ENCODE measurements at regions not wholly inside any gene's neighbourhood (a gene's known extent, or its start where the extent isn't known, plus 50 kb on each side); places are given as distances from the start of the nearest gene placed in this dataset.
"Not testable (repeated sequence)": the region's sequence is repeated elsewhere in the genome, so short reads cannot be mapped to it uniquely, and the experiment has no call there.

DNA sequence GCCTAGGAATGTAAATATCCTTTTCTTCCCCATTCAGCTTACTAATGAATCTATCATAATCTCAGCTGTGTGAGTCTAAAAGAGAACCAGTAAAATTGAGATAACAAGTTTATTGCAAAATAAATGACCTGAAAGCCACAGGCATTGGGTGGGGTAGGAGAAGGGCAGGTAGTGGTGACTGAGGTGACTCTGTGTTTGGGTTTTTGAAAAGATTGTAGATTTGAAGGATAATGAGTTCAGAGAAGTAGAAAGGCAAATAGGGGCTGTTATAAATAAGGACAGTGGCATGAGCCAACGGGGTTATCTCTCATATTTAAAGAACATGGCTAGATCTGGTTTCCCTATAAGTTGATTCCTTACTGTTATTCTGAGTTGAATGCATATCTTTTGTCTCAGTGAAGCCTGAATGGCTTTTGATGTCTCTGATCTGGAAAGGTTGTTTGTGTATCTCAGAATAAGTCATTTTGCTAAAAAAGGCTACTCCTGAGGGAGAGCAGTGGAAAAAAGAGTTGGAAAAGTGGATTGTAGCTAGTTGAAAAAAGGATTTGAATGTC is 92.3 kb upstream of the TPTE start:
- not testable (repeated sequence) for DNase-seq (ENCODE audit: low spot score)

DNA sequence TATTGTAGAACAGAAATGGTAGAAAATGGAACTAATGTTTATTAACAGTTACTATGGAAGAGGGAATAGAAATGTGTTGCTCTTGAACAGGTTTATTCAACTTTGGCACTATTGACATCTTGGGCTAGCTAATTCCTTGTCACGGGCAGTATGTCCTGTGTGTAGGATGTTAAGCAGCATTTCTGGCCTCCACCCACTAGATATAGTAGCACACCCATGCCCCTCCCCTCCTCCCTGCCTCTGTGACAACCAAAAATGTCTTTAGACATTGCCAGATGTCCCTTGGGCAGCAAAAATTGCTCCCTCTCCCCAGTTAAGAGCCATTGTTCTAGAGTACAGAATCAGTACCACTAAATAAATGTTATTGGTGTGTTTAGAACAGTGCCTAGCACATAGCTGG is 91.4 kb upstream of the TPTE start:
- DNase-seq (ENCODE audit: low spot score) = no peak

DNA sequence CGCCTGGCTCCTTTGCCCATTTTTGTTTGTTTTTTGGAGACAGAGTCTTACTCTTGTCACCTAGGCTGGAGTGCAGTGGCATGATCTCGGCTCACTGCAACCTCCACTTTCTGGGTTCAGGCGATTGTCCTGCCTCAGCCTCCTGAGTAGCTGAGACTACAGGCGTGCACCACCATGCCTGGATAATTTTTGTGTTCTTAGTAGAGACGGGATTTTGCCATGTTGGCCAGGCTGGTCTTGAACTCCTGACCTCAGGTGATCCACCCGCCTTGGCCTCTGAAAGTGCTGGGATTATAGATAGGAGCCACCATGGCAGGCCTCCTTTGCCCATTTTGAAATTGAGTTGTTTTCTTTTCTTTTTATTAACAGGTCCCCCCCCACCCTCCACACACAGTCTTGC is 89.4 kb upstream of the TPTE start:
- DNase-seq (ENCODE audit: low spot score) = not testable (repeated sequence)

DNA sequence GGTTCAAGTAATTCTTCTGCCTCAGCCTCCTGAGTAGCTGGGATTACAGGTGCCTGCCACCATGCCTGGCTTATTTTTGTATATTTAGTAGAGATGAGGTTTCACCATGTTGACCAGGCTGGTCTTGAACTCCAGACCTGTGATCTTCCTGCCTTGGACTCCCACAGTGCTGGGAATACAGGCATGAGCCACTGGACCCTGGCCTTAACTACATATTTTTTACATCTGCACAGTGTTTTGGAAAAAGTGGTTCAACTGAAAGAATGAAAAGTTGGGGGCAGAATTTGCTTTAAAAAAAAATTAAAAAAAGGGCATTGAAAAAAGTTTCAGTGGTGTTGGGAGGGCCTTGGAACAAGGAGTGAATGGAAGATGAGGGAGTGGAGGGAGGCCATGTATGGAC is 88.9 kb upstream of the TPTE start:
- DNase-seq (ENCODE audit: low spot score) = not testable (repeated sequence)

DNA sequence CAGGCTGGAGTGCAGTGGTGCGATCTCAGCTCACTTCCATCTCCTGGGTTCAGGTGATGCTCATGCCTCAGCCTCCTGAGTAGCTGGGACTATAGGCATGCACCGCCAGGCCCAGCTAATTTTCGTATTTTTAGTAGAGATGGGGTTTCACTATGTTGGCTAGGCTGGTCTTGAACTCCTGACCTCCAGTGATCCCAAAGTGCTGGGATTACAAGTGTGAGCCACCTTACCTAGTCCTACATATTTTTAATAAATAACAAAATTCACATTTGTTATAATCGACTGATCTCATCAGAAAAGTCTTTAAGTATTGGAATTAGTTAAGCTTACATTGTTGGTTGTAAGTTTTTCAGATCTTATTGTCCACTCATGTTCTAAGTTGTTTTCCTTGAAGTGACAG is 83.4 kb upstream of the TPTE start:
- not testable (repeated sequence) for DNase-seq (ENCODE audit: low spot score)

DNA sequence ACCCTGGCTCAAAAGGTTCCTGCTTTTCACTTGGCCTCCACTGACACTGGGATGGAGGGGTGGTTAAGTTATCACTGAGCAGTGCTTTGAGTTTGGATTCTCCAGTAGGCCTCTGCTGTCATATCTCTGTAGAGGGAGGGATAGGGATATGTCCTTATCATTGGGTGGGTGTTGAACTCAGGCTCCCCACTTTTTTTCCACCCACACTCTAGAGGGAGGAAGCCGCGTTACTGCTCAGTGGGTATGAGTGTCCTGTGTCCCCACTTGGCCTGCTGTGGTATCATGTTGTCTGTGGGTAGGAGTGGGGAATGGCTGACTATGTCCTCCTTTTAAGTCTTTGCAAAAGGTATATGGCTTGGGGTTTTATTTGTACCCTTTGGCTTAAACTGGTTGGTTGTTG is 80.7 kb upstream of the TPTE start:
- DNase-seq (ENCODE audit: low spot score) = not testable (repeated sequence)

DNA sequence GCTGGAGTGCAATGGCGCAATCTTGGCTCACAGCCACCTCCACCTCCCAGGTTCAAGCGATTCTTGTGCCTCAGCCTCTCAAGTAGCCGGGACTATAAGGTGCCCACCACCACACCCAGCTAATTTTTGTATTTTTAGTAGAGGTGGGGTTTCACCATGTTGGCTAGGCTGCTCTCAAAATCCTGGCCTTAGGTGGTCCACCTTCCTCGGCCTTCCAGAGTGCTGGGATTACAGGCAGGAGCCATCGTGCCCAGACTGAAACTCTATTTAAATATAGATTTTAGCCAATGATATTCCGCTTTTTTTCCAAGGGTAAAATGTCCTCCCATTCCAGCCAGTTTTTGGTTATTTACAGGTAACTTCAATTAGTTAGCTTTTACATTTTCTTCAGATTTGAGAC is 79.4 kb upstream of the TPTE start:
- DNase-seq (ENCODE audit: low spot score) = not testable (repeated sequence)

DNA sequence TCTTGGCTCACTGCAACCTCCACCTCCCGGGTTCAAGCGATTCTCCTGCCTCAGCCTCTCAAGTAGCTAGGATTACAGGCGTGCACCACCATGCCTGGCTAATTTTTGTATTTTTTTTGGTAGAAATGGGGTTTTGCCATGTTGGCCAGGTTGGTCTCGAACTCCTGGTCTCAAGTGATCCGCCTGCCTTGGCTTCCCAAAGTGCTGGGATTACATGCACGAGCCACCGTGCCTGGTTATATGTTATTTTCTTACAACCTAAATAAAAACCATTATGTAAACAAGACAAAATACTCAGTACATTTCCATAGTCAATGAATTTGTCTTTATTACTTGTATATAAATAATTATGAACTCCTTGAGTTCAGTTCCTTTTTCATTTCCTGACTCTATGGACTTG is 75.7 kb upstream of the TPTE start:
- not testable (repeated sequence) for DNase-seq (ENCODE audit: low spot score)

DNA sequence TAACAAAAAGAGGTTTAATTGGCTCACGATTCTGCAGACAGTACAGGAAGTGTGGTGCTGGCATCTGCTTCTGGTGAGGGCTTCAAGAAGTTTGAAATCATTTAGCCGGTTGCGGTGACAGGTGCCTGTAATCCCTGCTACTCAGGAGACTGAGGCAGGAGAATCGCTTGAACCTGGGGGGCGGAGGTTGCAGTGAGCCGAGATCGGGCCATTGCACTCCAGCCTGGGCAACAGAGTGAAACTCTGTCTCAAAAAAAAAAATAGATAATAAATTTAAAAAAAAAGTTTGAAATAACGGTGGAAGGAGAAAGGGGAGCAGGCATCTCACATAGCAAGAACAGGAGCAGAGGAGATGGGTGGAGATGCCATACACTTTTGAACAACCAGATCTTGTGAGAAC is 71.9 kb upstream of the TPTE start:
- not testable (repeated sequence) for DNase-seq (ENCODE audit: low spot score)

DNA sequence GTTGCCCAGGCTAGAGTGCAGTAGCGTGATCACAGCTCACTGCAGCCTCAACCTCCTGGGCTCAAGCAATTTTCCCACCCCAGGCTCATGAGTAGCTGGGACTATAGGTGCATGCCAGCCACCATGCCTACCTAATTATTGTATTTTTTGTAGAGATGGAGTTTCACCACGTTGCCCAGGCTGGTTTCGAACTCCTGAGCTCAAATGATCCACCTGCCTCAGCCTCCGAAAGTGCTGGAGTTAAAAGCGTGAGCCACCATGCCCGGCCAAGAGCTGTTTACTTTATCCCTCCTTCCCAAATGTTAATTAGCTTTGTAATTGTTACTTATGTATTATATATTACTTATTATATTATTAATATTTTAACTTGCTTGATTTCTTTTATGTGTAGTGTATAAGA is 70.1 kb upstream of the TPTE start:
- not testable (repeated sequence) for DNase-seq (ENCODE audit: low spot score)

DNA sequence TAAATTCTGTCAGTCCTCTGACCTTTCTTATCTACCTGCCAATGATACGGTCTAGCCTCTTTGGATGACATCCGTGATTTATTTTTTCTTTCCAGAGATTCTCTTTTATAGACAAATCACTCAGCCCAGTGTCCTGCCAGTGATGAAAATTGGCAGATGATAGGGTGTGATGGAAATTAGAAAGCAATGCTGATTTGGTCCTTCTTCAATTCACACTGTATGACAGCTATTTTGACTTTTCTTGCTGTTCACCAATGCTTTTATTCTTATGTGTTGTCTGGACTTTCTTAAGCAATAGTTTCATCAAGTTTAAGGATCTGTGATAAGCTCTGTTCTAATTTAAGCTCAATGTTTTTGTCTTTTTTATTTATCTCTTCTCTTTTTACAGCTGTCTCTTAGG is 63.6 kb upstream of the TPTE start:
- not testable (repeated sequence) for DNase-seq (ENCODE audit: low spot score)

DNA sequence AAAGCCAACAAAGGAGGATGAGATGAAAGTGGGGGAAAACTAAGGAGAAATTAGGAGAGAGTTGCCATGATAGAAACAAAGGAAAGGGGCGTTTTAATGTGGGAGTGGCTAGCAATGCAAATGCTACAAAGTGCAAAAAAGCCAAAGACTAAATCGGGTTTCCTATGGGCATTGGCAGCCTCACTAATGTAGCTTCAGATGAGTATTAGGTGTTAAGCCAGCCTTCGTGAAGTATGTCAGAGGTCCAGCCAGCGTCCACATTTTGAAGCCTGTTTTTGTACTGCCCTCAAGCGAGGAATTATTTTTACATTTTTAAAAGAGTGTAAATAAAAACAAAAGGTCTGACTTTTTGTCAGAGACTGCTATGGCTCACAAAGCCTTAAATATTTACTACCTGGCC is 60.4 kb upstream of the TPTE start:
- not testable (repeated sequence) for DNase-seq (ENCODE audit: low spot score)

DNA sequence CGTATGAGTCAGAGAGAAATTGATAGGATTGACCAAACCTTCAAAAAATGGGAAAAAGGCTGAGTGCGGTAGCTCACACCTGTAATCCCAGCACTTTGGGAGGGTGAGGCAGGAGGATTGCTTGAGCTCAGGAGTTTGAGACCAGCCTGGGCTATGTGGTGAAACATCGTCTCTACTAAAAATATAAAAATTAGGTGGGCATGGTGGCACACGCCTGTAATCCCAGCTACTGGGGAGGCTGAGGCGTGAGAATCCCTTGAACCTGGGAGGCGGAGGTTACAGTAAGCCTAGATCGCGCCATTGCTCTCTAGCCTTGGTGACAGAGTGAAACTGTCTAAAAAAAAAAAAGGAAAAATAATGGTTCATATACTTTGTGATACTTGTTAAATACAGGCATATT is 59.9 kb upstream of the TPTE start:
- not testable (repeated sequence) for DNase-seq (ENCODE audit: low spot score)

DNA sequence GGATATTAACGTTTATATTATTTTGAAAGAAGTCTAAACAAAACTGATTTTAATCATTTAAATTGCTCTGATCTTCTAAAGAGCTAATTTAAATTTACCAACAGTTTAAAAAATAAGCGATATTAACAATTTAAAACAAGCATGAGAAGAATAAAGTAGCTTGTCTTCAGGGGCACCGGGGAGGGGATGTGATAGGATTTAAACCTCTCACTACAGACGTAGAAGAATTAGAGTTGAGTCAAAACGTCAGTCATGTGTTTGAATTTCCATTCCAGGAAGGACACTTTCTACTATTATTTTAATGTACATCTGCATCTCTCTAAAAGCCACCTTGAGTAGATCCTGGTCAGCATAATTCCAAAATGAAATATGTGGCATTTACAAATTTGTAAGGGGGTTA is 58.2 kb upstream of the TPTE start:
- DNase-seq (ENCODE audit: low spot score) = no peak

DNA sequence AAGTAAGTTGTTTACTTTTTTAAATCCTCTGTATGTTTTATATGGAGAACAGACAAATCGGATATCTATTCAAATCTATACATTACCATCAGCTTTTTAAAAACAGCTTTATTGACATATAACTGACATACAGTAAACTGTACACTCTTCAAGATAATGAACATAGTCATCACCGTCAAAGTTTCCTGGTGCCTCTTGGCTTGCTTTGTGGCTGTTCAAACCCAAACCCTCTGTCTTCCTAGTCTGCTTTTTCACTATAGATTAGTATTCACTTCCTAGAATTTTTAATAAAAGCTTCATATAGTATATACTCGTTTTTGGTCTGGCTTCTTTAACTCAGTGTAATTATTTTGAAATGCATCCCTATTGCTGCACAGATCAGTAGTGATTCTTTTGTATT is 56.4 kb upstream of the TPTE start:
- DNase-seq (ENCODE audit: low spot score) = no peak

DNA sequence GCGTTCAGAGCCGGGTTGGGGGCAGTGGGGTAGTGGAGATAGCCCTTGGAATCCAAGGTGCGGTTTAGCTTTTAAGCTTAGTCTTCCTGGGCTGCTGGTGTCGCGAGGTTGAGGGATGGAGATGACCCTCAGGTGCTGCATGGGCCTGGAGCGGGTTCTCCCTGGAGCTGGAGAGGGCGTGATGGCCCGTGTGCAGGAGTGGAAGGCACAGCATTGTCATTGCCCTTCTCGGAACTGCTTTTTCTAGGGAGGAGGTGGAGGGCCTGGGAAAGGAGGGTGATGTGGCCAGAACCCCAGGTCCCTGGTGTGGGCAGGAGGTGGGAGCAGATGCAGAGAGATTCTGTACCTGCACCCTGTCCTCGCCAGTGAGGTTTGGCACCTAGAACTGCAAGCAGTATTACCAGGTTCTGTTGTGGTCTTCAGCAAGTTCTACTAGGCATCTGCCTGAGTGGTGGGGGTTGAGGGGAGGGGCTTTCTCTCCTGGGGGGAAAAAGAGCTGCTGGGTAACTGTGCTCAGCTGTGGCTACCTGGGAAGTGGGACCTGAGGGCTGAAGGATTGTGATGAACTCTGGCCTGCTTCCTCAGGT is 55.8 kb upstream of the TPTE start:
- not testable (repeated sequence) for DNase-seq (ENCODE audit: low spot score)

DNA sequence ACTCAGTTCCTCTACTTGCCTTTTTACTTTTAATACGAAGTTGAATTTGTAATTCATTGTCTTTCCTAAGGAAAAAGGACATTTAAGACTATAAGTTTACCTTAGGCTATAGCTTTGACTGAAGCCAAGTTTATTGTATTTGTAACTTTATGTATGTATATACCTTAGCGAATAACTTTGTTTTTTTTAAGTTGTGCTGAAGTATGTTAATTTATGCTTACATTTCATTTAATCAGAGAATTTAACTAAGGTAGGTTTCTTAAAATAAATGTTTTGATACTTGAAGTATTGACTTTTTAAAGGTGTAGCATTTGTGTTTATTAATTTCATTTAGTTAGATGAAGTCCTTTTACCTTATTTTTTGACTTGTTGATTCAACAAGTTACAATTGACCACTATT is 55.2 kb upstream of the TPTE start:
- no peak for DNase-seq (ENCODE audit: low spot score)
